A549 (cell line): ENCODE measurements at regions not wholly inside any gene's neighbourhood (a gene's known extent, or its start where the extent isn't known, plus 50 kb on each side); places are given as distances from the start of the nearest gene placed in this dataset.

Experiments used
- BHLHE40 ChIP-seq: IDR thresholded peaks from 2 replicates; pipeline ENCODE4 v1.6.1; 2012; ENCODE audit warnings: low read depth, low read length, inconsistent platforms
- CTCF ChIP-seq: fragments of >200 bp; sonication (Bioruptor Twin); formaldehyde crosslinking; IDR thresholded peaks from 3 replicates; pipeline ENCODE4 v1.5.1; 2016
- EP300 ChIP-seq, 2 experiments: fragments of >200 bp; sonication (Bioruptor Twin); formaldehyde crosslinking; IDR thresholded peaks; 2 replicates in 1 of 2; 3 replicates in 1 of 2; pipeline ENCODE4 v1.6.1; 2016 to 2017
- JUNB ChIP-seq: fragments of >200 bp; sonication (Bioruptor Twin); formaldehyde crosslinking; IDR thresholded peaks from 2 replicates; pipeline ENCODE4 v1.6.1; 2016
- KDM5A ChIP-seq: fragments of 200-600 bp; sonication (generic); IDR thresholded peaks from 2 replicates; pipeline ENCODE4 v1.6.1; 2016; ENCODE audit warnings: antibody characterized with exemption, mild to moderate bottlenecking
- MAX ChIP-seq: IDR thresholded peaks from 2 replicates; pipeline ENCODE4 v1.6.1; 2012
- MYC ChIP-seq: IDR thresholded peaks from 2 replicates; pipeline ENCODE4 v1.6.1; 2012; ENCODE audit warnings: mild to moderate bottlenecking, inconsistent platforms, low read length, improper control_type of control experiment, borderline replicate concordance
- POLR2A ChIP-seq: IDR thresholded peaks from 2 replicates; pipeline ENCODE4 v1.6.1; 2012; ENCODE audit warnings: mild to moderate bottlenecking, low read length
- RARB ChIP-seq: fragments of 250-450 bp; sonication (Bioruptor Pico); IDR thresholded peaks from 2 replicates; pipeline ENCODE4 v1.8.0; 2021; ENCODE audit warnings: mild to moderate bottlenecking, moderate library complexity
- RFX5 ChIP-seq: fragments of 450-650 bp; IDR thresholded peaks from 2 replicates; pipeline ENCODE4 v1.7.1; 2014; ENCODE audit warnings: antibody characterized with exemption, mild to moderate bottlenecking, moderate library complexity
- SMC3 ChIP-seq: fragments of >200 bp; sonication (Bioruptor Twin); formaldehyde crosslinking; IDR thresholded peaks from 3 replicates; pipeline ENCODE4 v1.6.1; 2018; ENCODE audit warnings: inconsistent platforms
- USF2 ChIP-seq: fragments of 450-650 bp; IDR thresholded peaks from 2 replicates; pipeline ENCODE4 v1.6.1; 2014; ENCODE audit warnings: antibody characterized with exemption

- TF ChIP-seq RFX5 (no peak), USF2 (no peak), MYC (no peak), CTCF (no peak), RARB (CRISPR knock-in tag) (no peak), POLR2A (no peak), BHLHE40 (no peak), KDM5A (no peak), EP300 (IDR thresholded peaks at IDR 0.05) (no peak), MAX (no peak), JUNB (no peak), SMC3 (no peak)
These were observed 214.5 kb upstream of the CDH9 start for GRCh38 chr5:27252911-27253310.
